D721Med (cell line): ENCODE measurements at regions not wholly inside any gene's neighbourhood (a gene's known extent, or its start where the extent isn't known, plus 50 kb on each side); places are given as distances from the start of the nearest gene placed in this dataset.

Experiments used
- DNase-seq: peaks from one replicate; pipeline ENCODE4 v3.0.0; 2011; ENCODE audit warnings: low spot score; ENCODE audit not compliant: insufficient read length
- FAIRE-seq: peaks from 2 replicates; lab custom pipeline; 2011; peaks lifted over from hg19 to GRCh38; lab: Jason Lieb, UNC
- CTCF ChIP-seq: IDR thresholded peaks from 2 replicates; pipeline ENCODE4 v1.5.1; 2012; ENCODE audit warnings: mild to moderate bottlenecking, control low read depth; ENCODE audit not compliant: insufficient read depth; ENCODE audit errors: missing control alignments

- no peak for DNase-seq
- FAIRE-seq, result no peak
- no peak for TF ChIP-seq CTCF
Observed at GRCh38 chr5:106314221-106314824, 1356.4 kb downstream of the EFNA5 start.

- TF ChIP-seq CTCF, result no peak
- FAIRE-seq (no peak), DNase-seq (no peak)
Observed at GRCh38 chr5:106312360-106312759, 1358.4 kb downstream of the EFNA5 start.

GRCh38 chr5:106311230-106311915, 1359.4 kb downstream of the EFNA5 start:
- no peak for DNase-seq
- no peak for FAIRE-seq
- no peak for TF ChIP-seq CTCF

DNA sequence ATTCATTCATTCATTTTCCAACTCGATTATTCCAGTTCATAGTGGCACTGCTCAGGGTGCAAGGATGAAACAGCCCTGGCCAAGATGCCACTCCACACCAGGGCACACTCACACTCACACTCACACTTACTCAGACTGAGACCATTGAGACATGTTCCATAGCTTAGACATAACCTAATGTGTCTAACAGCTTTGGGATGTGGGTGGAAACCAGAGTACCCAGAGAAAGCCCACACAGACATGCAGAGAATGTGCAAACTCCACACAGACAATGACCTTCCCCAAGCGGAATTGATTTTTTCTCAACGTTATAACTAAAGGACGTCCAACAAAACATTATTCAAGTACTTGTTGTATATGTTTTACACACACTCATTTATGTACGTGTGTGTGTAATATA, 1363.5 kb downstream of the EFNA5 start:
- DNase-seq, result no peak
- no peak for TF ChIP-seq CTCF
- FAIRE-seq, result no peak

GRCh38 chr5:106306313-106307028, 1364.3 kb downstream of the EFNA5 start:
- no peak for TF ChIP-seq CTCF
- FAIRE-seq, result no peak
- DNase-seq, result no peak

DNA sequence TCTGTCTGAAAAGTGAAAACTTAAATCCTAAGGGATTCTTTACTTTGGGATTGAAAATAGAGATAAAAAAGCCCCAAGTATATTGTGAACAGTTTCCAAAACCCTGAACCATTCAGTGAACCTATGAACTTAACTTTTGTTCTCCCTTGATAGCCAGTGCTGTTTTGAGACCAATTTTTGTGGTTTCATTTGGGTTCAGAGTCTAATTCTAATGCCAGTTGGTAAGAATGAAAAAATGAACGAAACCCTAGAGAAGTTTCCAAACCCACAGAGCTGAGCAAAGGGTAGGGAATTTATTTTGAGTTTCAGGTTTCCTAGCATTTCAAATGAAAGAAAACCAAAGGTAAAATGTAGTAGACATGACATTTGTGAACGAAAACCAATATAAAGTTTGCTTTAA, 1366.8 kb downstream of the EFNA5 start:
- TF ChIP-seq CTCF, result no peak

More for the DNA sequence above, 1366.8 kb downstream of the EFNA5 start:
- FAIRE-seq (no peak), DNase-seq (no peak)
